Left cardiac atrium (tissue), 4 donors: ENCODE measurements at regions not wholly inside any gene's neighbourhood (a gene's known extent, or its start where the extent isn't known, plus 50 kb on each side); places are given as distances from the start of the nearest gene placed in this dataset.
"Not testable (repeated sequence)": the region's sequence is repeated elsewhere in the genome, so short reads cannot be mapped to it uniquely, and the experiment has no call there.

Experiments
- ATAC-seq, 2 donors: fragments of 200-7000 bp; cut with Tn5 transposase; one replicate each; pipeline ENCODE4 v1.9.1; 2020; ENCODE audit warnings: mild to moderate bottlenecking in 2 of 2, moderate library complexity in 2 of 2
- DNase-seq: peaks from one replicate; pipeline ENCODE4 v3.0.0-alpha.2; 2020
- intact Hi-C, 2 donors: fragments of 100-400 bp; cut with DNase I; formaldehyde crosslinking; loops; one replicate each; pipeline versions ENCODE4 v1.14.1 to v1.15.1; 2022 to 2023
- donor health status: DM: no; HTN: yes; CAD: no.
- donor health status: DM: no; HTN: yes; CAD: no; lungs with severe emphysema.
- donor health status: DM: yes; HTN: yes; CAD: no.
- donor health status: Dilated cardiomyopathy.

GRCh38 chr12:112607427-112607826, 184.1 kb upstream of the RPH3A start:
- DNase-seq (no peak), ATAC-seq (no peak)
- intact Hi-C loops, result no loop called here

- DNase-seq (no peak), ATAC-seq (no peak)
- intact Hi-C loops, result no loop called here
Observed at GRCh38 chr12:112611908-112612307, 179.6 kb upstream of the RPH3A start.

DNA sequence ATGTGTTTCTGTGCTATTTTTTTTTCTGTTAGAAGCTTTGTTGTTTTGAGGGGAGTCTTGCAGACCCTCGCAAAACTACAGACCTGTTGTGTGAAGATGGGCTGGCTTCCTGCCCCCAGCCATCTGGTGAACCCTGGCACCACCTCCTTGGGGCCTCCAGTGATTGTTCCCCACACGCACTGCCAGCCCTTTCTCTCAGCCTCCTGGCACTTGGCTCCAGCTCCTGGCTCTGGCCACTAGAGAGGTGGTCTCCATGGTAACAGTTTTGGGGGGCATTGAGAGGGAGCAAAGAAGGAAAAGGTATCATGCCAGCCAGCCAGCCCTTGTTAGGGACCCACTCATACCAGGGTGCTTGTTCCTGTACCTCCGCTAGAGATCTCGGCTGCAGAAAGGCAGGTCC, 176.4 kb upstream of the RPH3A start:
- ATAC-seq (no peak), DNase-seq (no peak)
- intact Hi-C loops, result no loop called here

- intact Hi-C loops, result no loop called here
- ATAC-seq, result no peak
- DNase-seq, result no peak
Observed at GRCh38 chr12:112616469-112617152, 174.9 kb upstream of the RPH3A start.

DNA sequence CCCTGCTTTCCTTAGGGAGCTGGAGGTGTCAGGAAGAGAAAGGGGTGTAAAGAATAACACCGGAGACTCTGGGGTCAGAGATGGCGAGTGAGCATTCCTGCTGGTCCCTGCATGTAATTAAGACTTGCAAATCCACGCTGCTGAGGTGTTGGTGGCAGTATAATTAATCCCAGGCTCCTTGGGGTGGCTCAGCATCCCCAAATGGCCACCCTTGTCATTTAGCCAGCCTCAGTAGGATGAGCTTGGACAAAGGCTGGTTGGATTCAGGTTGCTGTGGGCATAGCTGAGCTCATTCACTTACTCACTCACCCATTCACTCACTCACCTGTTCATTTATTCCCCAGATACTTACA, 174.4 kb upstream of the RPH3A start:
- no peak for DNase-seq
- intact Hi-C loops, result no loop called here
- ATAC-seq, result no peak

GRCh38 chr12:112627851-112628250, 163.7 kb upstream of the RPH3A start:
- intact Hi-C loops, result no loop called here
- no peak for ATAC-seq
- no peak for DNase-seq

DNA sequence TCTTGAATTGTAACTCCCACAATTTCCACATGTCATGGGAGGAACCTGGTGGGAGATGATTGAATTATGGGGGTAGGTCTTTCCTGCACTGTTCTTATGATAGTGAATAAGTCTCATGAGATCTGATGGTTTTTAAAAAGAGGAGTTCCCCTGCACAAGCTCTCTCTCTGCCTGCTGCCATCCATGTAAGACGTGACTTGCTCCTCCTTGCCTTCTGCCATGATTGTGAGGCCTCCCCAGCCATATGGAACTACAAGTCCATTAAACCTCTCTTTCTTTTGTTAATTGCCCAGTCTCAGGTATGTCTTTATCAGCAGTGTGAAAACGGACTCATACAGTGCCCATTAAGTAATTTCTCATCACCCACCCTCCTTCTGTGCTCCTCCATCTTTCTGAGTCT, 159.6 kb upstream of the RPH3A start:
- ATAC-seq, intact Hi-C loops: not testable (repeated sequence)

GRCh38 chr12:112635036-112635435, 156.5 kb upstream of the RPH3A start:
- no peak for DNase-seq
- ATAC-seq, result no peak
- intact Hi-C loops, result no loop called here

More for the DNA sequence above, 159.6 kb upstream of the RPH3A start:
- DNase-seq, result not testable (repeated sequence)

DNA sequence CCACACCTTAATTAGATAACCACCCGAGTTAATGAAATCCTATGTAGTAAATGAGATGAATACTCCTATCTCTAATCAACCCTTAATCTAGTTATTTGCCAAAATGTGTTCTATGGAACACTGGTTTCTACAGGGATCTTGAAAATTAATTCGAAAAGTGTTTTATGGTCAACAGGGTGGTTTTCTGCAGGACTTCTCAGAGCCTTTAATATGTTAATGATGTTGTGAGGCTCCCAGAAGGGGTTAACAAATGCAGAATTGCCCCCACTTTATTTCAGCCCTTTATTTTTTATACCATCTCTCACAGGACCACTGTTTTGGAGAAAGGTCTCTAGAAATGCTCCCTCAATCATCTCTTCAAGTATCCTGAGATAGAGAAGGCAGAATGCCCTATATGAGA, 153.1 kb upstream of the RPH3A start:
- ATAC-seq (no peak), DNase-seq (no peak)
- intact Hi-C loops, result no loop called here

DNA sequence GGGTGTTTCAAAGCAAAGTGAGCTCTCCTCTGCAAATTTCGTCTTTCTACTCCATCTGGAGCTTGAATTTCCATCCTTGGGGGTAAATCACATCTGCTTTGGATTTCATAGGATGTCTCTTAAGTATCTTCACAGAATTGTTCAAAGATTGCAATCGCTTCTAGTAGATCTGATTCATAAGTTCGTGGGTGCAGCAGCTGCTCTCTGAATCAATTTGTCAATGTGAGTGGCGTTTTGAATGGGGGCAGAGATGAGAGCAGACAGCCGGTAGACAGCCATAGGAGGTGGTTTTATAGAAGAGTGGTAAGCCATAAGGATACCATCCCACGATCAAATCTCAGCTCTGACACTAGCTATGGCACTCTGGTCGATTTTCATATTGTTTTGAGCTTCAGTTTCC, 146.0 kb upstream of the RPH3A start:
- intact Hi-C loops, result no loop called here
- DNase-seq, result no peak
- ATAC-seq, result no peak

DNA sequence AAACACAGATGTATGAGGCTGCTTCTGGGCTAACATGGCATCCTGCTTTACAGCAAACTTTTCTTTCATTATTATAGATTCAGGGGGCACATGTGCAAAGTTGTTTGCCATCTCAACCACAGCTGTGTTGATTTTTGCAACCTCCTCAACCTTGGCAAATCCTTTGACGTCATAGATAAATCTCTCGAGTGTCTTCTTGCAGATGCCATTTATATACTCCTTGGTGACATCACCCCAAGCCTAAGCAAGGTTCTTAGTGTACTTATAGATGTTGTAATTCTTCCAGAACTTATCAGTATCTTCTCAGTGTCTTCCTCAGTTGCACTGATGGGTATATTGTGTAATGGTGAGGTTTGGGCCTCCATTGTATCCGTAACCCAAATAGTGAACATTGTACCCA, 135.4 kb upstream of the RPH3A start:
- ATAC-seq (no peak), DNase-seq (no peak)
- intact Hi-C loops, result no loop called here

DNA sequence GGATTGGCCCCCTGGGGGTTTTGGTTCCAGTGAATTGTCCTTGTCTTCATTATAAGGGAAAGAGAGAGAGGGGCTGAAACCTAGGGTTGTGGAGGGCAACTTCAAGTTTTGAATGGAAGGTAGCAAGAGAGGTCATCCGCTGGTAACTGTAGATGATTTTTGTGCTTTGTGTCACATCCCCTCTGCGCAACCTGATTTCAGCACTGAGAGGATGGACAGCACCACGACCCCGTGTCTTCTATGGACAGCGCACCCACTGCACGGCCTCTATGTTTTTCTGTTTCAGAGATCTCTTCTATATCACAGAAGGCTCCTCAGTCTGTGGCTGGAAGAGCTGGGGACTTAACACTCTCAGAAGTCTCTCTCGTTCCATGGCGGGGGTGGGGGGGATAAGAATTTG, 127.0 kb upstream of the RPH3A start:
- intact Hi-C loops, result no loop called here
- no peak for DNase-seq
- no peak for ATAC-seq

GRCh38 chr12:112665958-112666357, 125.6 kb upstream of the RPH3A start:
- no peak for DNase-seq
- ATAC-seq, result no peak
- intact Hi-C loops, result no loop called here

GRCh38 chr12:112671564-112671963, 120.0 kb upstream of the RPH3A start:
- no peak for DNase-seq
- ATAC-seq, result no peak
- intact Hi-C loops, result no loop called here

DNA sequence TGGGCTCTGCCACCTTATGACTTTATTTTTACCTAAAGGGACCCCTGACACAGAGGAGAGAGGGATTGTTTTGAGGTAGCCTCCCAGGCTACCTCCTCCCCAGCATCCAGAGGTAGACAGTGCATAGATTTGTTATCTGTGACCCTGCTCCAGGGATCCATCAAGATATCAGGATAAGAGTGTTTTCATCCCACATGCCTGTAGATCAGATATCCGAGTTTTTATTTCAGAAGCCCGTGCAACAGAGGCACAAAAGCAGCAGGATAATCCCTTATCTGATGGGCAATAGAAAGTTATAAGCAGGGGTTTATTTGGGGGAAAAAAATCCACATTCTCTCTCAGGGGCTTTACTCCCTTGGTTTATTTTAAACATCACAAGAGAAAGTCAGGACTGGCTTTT, 117.0 kb upstream of the RPH3A start:
- DNase-seq (no peak), ATAC-seq (no peak)
- intact Hi-C loops, result no loop called here

DNA sequence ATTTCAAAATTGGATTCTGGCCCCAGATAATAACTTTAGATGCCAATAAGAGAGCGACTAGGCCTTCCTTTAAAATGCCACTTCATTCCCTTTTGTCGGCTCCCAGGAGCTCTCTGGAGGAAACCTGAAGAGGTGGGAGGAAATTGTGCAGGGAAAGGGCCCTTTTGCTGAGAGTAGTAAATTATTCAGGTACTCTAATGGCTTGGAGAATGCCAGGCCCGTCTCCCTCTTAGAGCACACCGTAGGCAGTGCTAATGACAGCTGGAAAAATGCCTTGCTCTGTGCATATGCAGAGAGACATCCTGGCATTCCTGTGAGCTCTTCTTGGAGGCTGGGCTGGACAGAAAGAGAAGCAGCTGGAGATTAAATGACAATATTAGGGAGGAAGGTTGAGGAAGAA, 115.0 kb upstream of the RPH3A start:
- ATAC-seq (no peak), DNase-seq (no peak)
- intact Hi-C loops, result no loop called here

DNA sequence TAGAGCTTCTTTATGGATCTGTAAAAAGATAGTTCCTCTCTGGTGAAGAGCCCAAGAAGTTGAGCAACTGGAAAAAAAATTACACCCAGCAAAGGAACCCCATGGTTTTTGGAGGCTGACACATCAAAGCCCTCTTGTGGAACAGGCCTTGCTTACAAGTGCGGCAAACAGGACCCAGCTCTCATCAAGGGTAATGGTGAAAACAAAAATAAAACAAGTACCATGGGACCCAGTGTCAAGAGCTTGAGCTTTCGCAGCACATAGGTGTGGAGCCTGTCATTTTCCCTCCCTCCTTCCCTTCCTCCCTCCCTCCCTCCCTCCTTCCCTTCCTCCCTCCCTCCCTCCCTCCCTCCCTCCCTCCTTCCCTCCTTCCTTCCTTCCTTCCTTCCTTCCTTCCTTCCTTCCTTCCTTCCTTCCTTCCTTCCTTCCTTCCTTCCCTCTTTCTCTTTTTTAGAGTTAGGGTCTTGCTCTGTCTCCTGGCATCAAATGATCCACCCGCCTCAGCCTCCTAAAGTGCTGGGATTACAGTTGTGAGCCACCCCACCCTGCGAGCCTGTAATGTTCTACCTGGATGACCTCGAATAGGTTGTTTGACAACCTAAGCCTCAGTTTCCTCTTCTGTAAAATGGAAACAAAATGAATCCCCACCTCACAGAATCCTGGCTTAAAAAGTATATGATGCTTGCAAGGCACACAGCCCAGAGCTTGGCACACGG, 114.3 kb upstream of the RPH3A start:
- DNase-seq (no peak), ATAC-seq (no peak)
- intact Hi-C loops, result no loop called here

GRCh38 chr12:112680993-112681392, 110.6 kb upstream of the RPH3A start:
- ATAC-seq (no peak), DNase-seq (no peak)
- intact Hi-C loops, result no loop called here

GRCh38 chr12:112682586-112682985, 109.0 kb upstream of the RPH3A start:
- DNase-seq, result no peak
- intact Hi-C loops, result no loop called here
- no peak for ATAC-seq

- intact Hi-C loops, result no loop called here
- DNase-seq (no peak), ATAC-seq (no peak)
Observed at GRCh38 chr12:112684742-112685141, 106.8 kb upstream of the RPH3A start.

- ATAC-seq (no peak), DNase-seq (no peak)
- intact Hi-C loops, result no loop called here
Observed at GRCh38 chr12:112685321-112685720, 106.2 kb upstream of the RPH3A start.
